Ovary (tissue), 7 donors: ENCODE measurements at regions not wholly inside any gene's neighbourhood (a gene's known extent, or its start where the extent isn't known, plus 50 kb on each side); places are given as distances from the start of the nearest gene placed in this dataset.

Experiments used
- DNase-seq, 5 donors: peaks; one replicate each; pipeline ENCODE4 v3.0.0-alpha.2; 2019 to 2020
- H3K27ac ChIP-seq, 2 donors: fragments of 200-600 bp; one replicate each; pipeline versions ENCODE4 v1.5.1 to v1.8.0; 2019 to 2022
- H3K27me3 ChIP-seq: fragments of 200-600 bp; one replicate; pipeline ENCODE4 v1.8.0; 2022
- H3K36me3 ChIP-seq: fragments of 200-600 bp; sonication (generic); one replicate; pipeline ENCODE4 v1.5.1; 2019
- H3K4me1 ChIP-seq: one replicate; pipeline ENCODE4 v1.8.1; 2013; ENCODE audit warnings: mild to moderate bottlenecking, moderate library complexity; ENCODE audit not compliant: insufficient read depth
- H3K4me3 ChIP-seq: fragments of 200-600 bp; sonication (generic); one replicate; pipeline ENCODE4 v1.5.1; 2017
- H3K9me3 ChIP-seq, 2 donors: fragments of 200-600 bp in 1 of 2; sonication (generic) in 1 of 2; one replicate each; pipeline versions ENCODE4 v1.5.1 to v1.8.1; 2013 to 2019; ENCODE audit warnings: mild to moderate bottlenecking in 1 of 2, moderate library complexity in 1 of 2
- EP300 ChIP-seq: sonication (generic); formaldehyde crosslinking; IDR thresholded peaks from one replicate; pipeline ENCODE4 v1.6.1; 2017; ENCODE audit warnings: antibody characterized with exemption
- POLR2A ChIP-seq: fragments of 450-650 bp; IDR thresholded peaks from one replicate; pipeline ENCODE4 v1.6.1; 2017; ENCODE audit warnings: antibody characterized with exemption, mild to moderate bottlenecking, moderate library complexity
- WGBS, 3 donors: extraction: QIAGEN DNeasy Blood & Tissue Kit in 1 of 3; methylation state at CpG; one replicate each; pipeline versions ENCODE4 v1.1.5 to v1.1.7; 2013 to 2017; 5-methylcytosine and 5-hydroxymethylcytosine counted together
- intact Hi-C, 4 donors: fragments of 100-400 bp; cut with DNase I; formaldehyde crosslinking; loops; one replicate each; pipeline versions ENCODE4 v1.11.0 to v1.15.1; 2022 to 2023
- TF ChIP-seq, protein P1 (sequence below), 3 donors: fragments of 450-650 bp in 2 of 3; fragments of 200-600 bp in 1 of 3; IDR thresholded peaks; one replicate each; pipeline versions ENCODE4 v1.5.1 to v1.8.0; 2016 to 2022; ENCODE audit warnings: antibody characterized with exemption in 3 of 3, mild to moderate bottlenecking in 1 of 3
- donor health status: DM: no; HTN: no; CAD: no; lungs with moderate emphysema.
- donor health status: DM: no; HTN: no; CAD: no.
- donor health status: Bipolar disorder and iron deficiency.
- donor health status: DM: no; HTN: no; CAD: no.
- donor health status: DM: yes; HTN: yes; CAD: no.

DNA sequence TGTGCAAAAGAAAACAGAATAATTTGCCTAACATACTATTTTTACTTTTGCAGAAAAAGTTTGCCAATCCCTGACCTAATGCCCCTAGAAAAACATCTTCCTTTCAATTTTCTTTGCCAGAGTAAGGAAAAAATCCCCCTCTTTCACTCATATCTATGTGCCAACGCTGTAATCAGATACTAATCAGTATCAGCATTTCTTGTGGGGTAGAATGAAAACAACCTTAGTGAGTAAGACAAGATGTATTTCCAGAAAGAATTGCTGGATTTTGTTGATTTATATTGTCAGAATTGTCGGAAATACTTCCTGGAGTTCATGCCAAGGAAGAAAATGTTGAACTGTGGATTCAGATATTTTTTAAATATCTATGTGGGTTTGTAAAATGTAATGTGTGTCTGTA, 1893.8 kb downstream of the NCAM2 start:
- Histone ChIP-seq H3K27me3 (no peaks in the 10 kb centered on the region), H3K4me1 (no peaks in the 10 kb centered on the region), H3K9me3 (no peaks in the 10 kb centered on the region), H3K27ac (no peak overlapping the region), H3K36me3 (no peaks in the 10 kb centered on the region), H3K4me3 (no peak overlapping the region)
- no peak for DNase-seq
- intact Hi-C loops: no loop called here
- 17 to 50% (median 23%) methylated on average over 2 of the region's 2 CpGs for WGBS, 3 donors
- TF ChIP-seq, protein P1, sequence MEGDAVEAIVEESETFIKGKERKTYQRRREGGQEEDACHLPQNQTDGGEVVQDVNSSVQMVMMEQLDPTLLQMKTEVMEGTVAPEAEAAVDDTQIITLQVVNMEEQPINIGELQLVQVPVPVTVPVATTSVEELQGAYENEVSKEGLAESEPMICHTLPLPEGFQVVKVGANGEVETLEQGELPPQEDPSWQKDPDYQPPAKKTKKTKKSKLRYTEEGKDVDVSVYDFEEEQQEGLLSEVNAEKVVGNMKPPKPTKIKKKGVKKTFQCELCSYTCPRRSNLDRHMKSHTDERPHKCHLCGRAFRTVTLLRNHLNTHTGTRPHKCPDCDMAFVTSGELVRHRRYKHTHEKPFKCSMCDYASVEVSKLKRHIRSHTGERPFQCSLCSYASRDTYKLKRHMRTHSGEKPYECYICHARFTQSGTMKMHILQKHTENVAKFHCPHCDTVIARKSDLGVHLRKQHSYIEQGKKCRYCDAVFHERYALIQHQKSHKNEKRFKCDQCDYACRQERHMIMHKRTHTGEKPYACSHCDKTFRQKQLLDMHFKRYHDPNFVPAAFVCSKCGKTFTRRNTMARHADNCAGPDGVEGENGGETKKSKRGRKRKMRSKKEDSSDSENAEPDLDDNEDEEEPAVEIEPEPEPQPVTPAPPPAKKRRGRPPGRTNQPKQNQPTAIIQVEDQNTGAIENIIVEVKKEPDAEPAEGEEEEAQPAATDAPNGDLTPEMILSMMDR (IDR thresholded peaks at IDR 0.05): no peak
- TF ChIP-seq EP300: no peak

DNA sequence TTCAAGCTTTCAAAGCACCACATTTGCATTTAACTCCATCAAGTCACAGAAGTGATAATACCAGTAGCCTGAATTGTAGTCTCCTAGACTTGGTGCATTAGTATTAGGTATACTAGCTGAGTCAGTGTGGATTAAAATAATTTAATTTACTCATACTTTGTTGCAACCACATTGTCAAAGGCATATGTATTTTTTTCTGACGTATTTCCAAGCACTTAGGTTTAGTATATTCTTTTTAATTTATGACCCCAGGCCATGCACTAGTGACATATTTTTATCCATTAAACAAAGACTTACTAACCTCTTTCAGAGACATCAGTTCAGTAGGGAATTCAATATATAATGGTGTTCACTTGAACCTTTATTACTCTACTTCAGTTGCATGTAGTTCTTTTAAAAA, 1894.5 kb downstream of the NCAM2 start:
- Histone ChIP-seq H3K27ac (no peak overlapping the region), H3K4me1 (no peaks in the 10 kb centered on the region), H3K4me3 (no peak overlapping the region), H3K36me3 (no peaks in the 10 kb centered on the region), H3K9me3 (no peaks in the 10 kb centered on the region), H3K27me3 (no peaks in the 10 kb centered on the region)
- WGBS, 3 donors: 78 to 88% (median 79%) methylated on average over 1 of the region's 1 CpG
- intact Hi-C loops: no loop called here
- no peak for DNase-seq
- TF ChIP-seq POLR2A (no peak), EP300 (no peak)
- TF ChIP-seq, protein P1 (IDR thresholded peaks at IDR 0.05): no peak

DNA sequence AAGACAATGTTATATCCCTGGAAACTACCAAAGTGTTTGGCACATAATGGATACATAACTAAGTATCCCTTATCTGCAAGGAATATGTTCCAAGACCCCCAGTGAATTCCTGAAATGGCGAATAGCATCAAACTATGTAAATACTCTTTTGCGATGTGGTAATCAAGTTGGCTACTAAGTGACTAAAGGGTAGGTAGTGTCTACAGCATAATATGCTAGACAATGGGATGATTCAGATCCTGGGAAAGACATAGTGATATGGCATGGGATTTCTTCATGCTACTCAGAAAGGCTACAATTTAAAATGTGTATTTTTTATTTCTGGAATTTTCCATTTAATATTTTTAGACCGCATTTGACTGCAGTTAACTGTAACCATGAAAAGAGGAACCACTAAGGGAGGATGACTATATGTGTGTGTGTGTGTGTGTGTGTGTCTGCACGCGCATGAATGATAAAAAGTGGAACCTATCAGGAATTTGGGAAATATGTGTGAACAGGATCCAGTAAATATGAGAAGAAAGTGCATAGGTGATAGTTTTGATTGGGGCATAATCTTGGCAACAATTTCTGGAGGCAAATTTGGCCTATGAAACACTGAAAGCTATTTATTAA, 1899.9 kb downstream of the NCAM2 start:
- Histone ChIP-seq H3K27me3 (no peaks in the 10 kb centered on the region), H3K9me3 (no peaks in the 10 kb centered on the region), H3K36me3 (no peaks in the 10 kb centered on the region), H3K27ac (no peak overlapping the region), H3K4me1 (no peaks in the 10 kb centered on the region), H3K4me3 (no peak overlapping the region)
- 87 to 89% (median 89%) methylated on average over 5 of the region's 5 CpGs for WGBS, 3 donors
- no peak for DNase-seq
- intact Hi-C loops: no loop called here
- TF ChIP-seq EP300 (no peak), POLR2A (no peak)
- TF ChIP-seq, protein P1 (IDR thresholded peaks at IDR 0.05): no peak

DNA sequence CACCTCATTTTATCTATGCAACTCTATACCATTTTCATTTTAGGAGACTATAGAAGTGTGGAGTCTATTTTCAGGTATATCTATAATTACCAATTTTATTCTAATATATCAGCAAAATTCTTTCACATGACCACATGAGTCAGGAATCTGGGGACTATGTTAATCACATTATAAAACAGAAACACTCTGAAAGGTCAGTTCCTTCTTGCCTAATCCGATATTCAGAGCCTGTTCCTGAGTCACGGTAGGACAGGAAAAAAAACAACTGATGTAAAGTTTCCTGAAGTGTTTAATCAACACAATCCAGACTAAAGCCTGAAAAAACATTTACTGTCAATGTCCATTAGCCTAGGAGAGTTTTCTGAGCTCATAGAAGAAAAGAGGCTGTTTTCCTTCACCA, 1902.3 kb downstream of the NCAM2 start:
- no peak for TF ChIP-seq POLR2A
- TF ChIP-seq EP300: no peak
- TF ChIP-seq, protein P1 (IDR thresholded peaks at IDR 0.05): no peak
- no peaks in the 10 kb centered on the region for H3K4me1 ChIP-seq
- no peak overlapping the region for H3K27ac ChIP-seq
- no peaks in the 10 kb centered on the region for H3K27me3 ChIP-seq
- intact Hi-C loops: no loop called here
- H3K4me3 ChIP-seq: no peak overlapping the region
- no peak for DNase-seq
- H3K9me3 ChIP-seq: no peaks in the 10 kb centered on the region
- 39 to 60% (median 44%) methylated on average over 2 of the region's 2 CpGs for WGBS, 3 donors
- H3K36me3 ChIP-seq: no peaks in the 10 kb centered on the region
